ENCODE measurements at regions not wholly inside any gene's neighbourhood (a gene's known extent, or its start where the extent isn't known, plus 50 kb on each side); places are given as distances from the start of the nearest gene placed in this dataset.

DNA sequence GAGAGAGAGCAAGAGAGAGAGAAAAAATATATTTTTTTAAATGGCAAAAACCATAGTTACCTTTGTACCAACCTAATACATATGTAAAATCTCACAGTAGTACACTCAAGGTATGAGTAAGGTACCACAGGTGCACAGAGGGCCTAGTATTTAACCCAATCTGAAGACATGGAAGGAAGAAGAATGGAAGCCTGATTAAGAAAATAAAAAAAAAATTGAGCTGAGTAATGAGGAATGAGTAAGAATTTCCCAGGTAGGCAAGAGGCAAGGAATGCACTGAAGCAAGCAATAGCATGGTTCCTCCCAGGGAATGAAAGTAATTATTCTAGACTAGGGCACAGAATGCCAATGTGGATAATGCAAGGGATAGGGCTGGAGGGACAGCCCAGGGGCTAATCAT lies 294.2 kb downstream of the FIGN start:
- Mint-ChIP-seq H3K36me3 (no peaks in the 10 kb centered on the region), H3K9me3 (peaks cover 0 to 3% (median 0%) of the 10 kb centered on the region in 7 donors), H3K27ac (no peak overlapping the region), H3K27me3 (ENCODE audit: low read depth in 3 of 3) (peaks cover 0 to 1% (median 0%) of the 10 kb centered on the region in 3 donors), H3K4me1 (no peaks in the 10 kb centered on the region), H3K4me3 (no peak overlapping the region)
- Histone ChIP-seq H3K27ac (ENCODE audit: low read depth in 1 of 2, low read length in 2 of 2) (no peak overlapping the region), H3K27me3 (ENCODE audit: control insufficient read depth in 2 of 2, insufficient read depth in 2 of 2, low read length in 2 of 2) (no peaks in the 10 kb centered on the region), H3K9me3 (replicated peaks in 1 of 2; ENCODE audit: control insufficient read depth in 1 of 2, insufficient read depth in 1 of 2, low read length in 2 of 2) (no peaks in the 10 kb centered on the region), H3K9ac (ENCODE audit: insufficient read depth, low read length, poor library complexity, severe bottlenecking) (no peak overlapping the region), H3K79me2 (ENCODE audit: insufficient read depth, low read length) (no peaks in the 10 kb centered on the region), H3K4me2 (replicated peaks; ENCODE audit: extremely low read depth, low read length, poor library complexity, severe bottlenecking) (no peak overlapping the region), H2AFZ (ENCODE audit: insufficient read depth, low read depth, low read length, poor library complexity, severe bottlenecking) (no peak overlapping the region), H4K20me1 (ENCODE audit: insufficient read depth, low read length) (no peaks in the 10 kb centered on the region), H3K4me1 (ENCODE audit: control insufficient read depth in 1 of 2, insufficient read depth in 2 of 2, low read length in 2 of 2) (no peaks in the 10 kb centered on the region), H3K36me3 (replicated peaks in 1 of 2; ENCODE audit: control insufficient read depth in 1 of 2, insufficient read depth in 2 of 2, low read length in 2 of 2) (no peaks in the 10 kb centered on the region), H3K4me3 (replicated peaks in 1 of 3; ENCODE audit: low read depth in 2 of 3, low read length in 3 of 3) (no peak overlapping the region)
- no peak for DNase-seq
- TF ChIP-seq, protein P1, sequence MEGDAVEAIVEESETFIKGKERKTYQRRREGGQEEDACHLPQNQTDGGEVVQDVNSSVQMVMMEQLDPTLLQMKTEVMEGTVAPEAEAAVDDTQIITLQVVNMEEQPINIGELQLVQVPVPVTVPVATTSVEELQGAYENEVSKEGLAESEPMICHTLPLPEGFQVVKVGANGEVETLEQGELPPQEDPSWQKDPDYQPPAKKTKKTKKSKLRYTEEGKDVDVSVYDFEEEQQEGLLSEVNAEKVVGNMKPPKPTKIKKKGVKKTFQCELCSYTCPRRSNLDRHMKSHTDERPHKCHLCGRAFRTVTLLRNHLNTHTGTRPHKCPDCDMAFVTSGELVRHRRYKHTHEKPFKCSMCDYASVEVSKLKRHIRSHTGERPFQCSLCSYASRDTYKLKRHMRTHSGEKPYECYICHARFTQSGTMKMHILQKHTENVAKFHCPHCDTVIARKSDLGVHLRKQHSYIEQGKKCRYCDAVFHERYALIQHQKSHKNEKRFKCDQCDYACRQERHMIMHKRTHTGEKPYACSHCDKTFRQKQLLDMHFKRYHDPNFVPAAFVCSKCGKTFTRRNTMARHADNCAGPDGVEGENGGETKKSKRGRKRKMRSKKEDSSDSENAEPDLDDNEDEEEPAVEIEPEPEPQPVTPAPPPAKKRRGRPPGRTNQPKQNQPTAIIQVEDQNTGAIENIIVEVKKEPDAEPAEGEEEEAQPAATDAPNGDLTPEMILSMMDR (IDR thresholded peaks at IDR 0.05) = no peak
- intact Hi-C loops (cut with micrococcal nuclease) = no loop called here

GRCh38 chr2:163436963-163437362 lies 298.8 kb downstream of the FIGN start:
- Histone ChIP-seq H3K79me2 (ENCODE audit: insufficient read depth, low read length) (no peaks in the 10 kb centered on the region), H3K36me3 (replicated peaks in 1 of 2; ENCODE audit: control insufficient read depth in 1 of 2, insufficient read depth in 2 of 2, low read length in 2 of 2) (no peaks in the 10 kb centered on the region), H3K9ac (ENCODE audit: insufficient read depth, low read length, poor library complexity, severe bottlenecking) (no peak overlapping the region), H3K4me1 (ENCODE audit: control insufficient read depth in 1 of 2, insufficient read depth in 2 of 2, low read length in 2 of 2) (no peaks in the 10 kb centered on the region), H3K27me3 (ENCODE audit: control insufficient read depth in 2 of 2, insufficient read depth in 2 of 2, low read length in 2 of 2) (no peaks in the 10 kb centered on the region), H3K4me2 (replicated peaks; ENCODE audit: extremely low read depth, low read length, poor library complexity, severe bottlenecking) (no peak overlapping the region), H3K9me3 (replicated peaks in 1 of 2; ENCODE audit: control insufficient read depth in 1 of 2, insufficient read depth in 1 of 2, low read length in 2 of 2) (no peaks in the 10 kb centered on the region), H3K27ac (ENCODE audit: low read depth in 1 of 2, low read length in 2 of 2) (no peak overlapping the region), H3K4me3 (replicated peaks in 1 of 3; ENCODE audit: low read depth in 2 of 3, low read length in 3 of 3) (no peak overlapping the region), H4K20me1 (ENCODE audit: insufficient read depth, low read length) (no peaks in the 10 kb centered on the region), H2AFZ (ENCODE audit: insufficient read depth, low read depth, low read length, poor library complexity, severe bottlenecking) (no peak overlapping the region)
- WGBS (ENCODE audit: insufficient coverage) = no CpG with 5 or more reads among the region's 3 CpGs
- DNase-seq = no peak
- TF ChIP-seq, protein P1 (IDR thresholded peaks at IDR 0.05) = no peak
- Mint-ChIP-seq H3K4me1 (no peaks in the 10 kb centered on the region), H3K27me3 (ENCODE audit: low read depth in 3 of 3) (peaks cover 0 to 1% (median 0%) of the 10 kb centered on the region in 3 donors), H3K9me3 (peaks cover 0 to 5% (median 2%) of the 10 kb centered on the region in 7 donors), H3K36me3 (no peaks in the 10 kb centered on the region), H3K4me3 (no peak overlapping the region), H3K27ac (no peak overlapping the region)
- intact Hi-C loops (cut with micrococcal nuclease) = no loop called here

All from CD14-positive monocyte (primary cell).